ENCODE measurements at regions not wholly inside any gene's neighbourhood (a gene's known extent, or its start where the extent isn't known, plus 50 kb on each side); places are given as distances from the start of the nearest gene placed in this dataset.

GRCh38 chr6:132063738-132064137 is 112.6 kb upstream of the CCN2 start:
- TF ChIP-seq CTCF (IDR thresholded peaks at IDR 0.05; ENCODE audit: low read length) (no peak), EZH2 (IDR thresholded peaks at IDR 0.05; ENCODE audit: borderline replicate concordance, low read length) (no peak)
